Neural cell (in vitro differentiated cells): ENCODE measurements at regions not wholly inside any gene's neighbourhood (a gene's known extent, or its start where the extent isn't known, plus 50 kb on each side); places are given as distances from the start of the nearest gene placed in this dataset.

Source experiments
- H2AFZ ChIP-seq: fragments of 200-600, 300-800 bp; sonication (generic), shearing (Covaris generic); 2 replicates; pipeline ENCODE4 v1.6.0; 2014; ENCODE audit warnings: low read depth, mild to moderate bottlenecking, antibody characterized with exemption, low read length, moderate library complexity
- H3F3A ChIP-seq: fragments of 200-600 bp; shearing (Covaris generic); 2 replicates; pipeline ENCODE4 v1.6.1; 2016; ENCODE audit warnings: mild to moderate bottlenecking, moderate library complexity, mixed read lengths, antibody characterized with exemption, low read length; ENCODE audit not compliant: insufficient read depth, poor library complexity, severe bottlenecking
- H3K27ac ChIP-seq: fragments of 200-600, 300-800 bp; sonication (generic), shearing (Covaris generic); 2 replicates; pipeline ENCODE4 v1.5.1; 2014; ENCODE audit warnings: mild to moderate bottlenecking, low read length, moderate library complexity
- H3K27me3 ChIP-seq: fragments of 300-800, 200-600 bp; sonication (generic), shearing (Covaris generic); 2 replicates; pipeline ENCODE4 v1.6.0; 2014; ENCODE audit warnings: mild to moderate bottlenecking, low read depth, low read length, moderate library complexity; ENCODE audit not compliant: insufficient read depth
- H3K36me3 ChIP-seq: fragments of 300-800, 200-600 bp; sonication (generic), shearing (Covaris generic); 2 replicates; pipeline ENCODE4 v1.5.1; 2014; ENCODE audit warnings: mild to moderate bottlenecking, antibody characterized with exemption, low read length, moderate library complexity; ENCODE audit not compliant: insufficient read depth
- H3K4me2 ChIP-seq: fragments of 300-800, 200-600 bp; sonication (generic), shearing (Covaris generic); 2 replicates; pipeline ENCODE4 v1.6.0; 2014; ENCODE audit warnings: mild to moderate bottlenecking, low read length
- H3K4me3 ChIP-seq: fragments of 300-800, 200-600 bp; sonication (generic), shearing (Covaris generic); 2 replicates; pipeline ENCODE4 v1.5.1; 2014; ENCODE audit warnings: mild to moderate bottlenecking, low read length, moderate library complexity
- H3K79me2 ChIP-seq: fragments of 200-600 bp; shearing (Covaris generic); replicated peaks from 2 replicates; pipeline ENCODE4 v1.6.0; 2014; ENCODE audit warnings: mild to moderate bottlenecking, low read length, moderate library complexity; ENCODE audit not compliant: insufficient read depth
- H3K9ac ChIP-seq: fragments of 300-800, 200-600 bp; sonication (generic), shearing (Covaris generic); 2 replicates; pipeline ENCODE4 v1.6.1; 2016; ENCODE audit warnings: mild to moderate bottlenecking, low read length, mixed read lengths
- H3K9me2 ChIP-seq: fragments of 200-600 bp; shearing (Covaris generic); 2 replicates; pipeline ENCODE4 v1.6.1; 2016; ENCODE audit warnings: mild to moderate bottlenecking, low read length, mixed read lengths; ENCODE audit not compliant: insufficient read depth
- H3K9me3 ChIP-seq: fragments of 200-600, 300-800 bp; sonication (generic), shearing (Covaris generic); 2 replicates; pipeline ENCODE4 v1.6.1; 2016; ENCODE audit warnings: mild to moderate bottlenecking, mixed run types, low read length, moderate library complexity, mixed read lengths
- H4K20me1 ChIP-seq: fragments of 200-600 bp; shearing (Covaris generic); 2 replicates; pipeline ENCODE4 v1.6.1; 2016; ENCODE audit warnings: mild to moderate bottlenecking, mixed run types; ENCODE audit not compliant: insufficient read depth
- CTCF ChIP-seq: fragments of 450-650 bp; IDR thresholded peaks from 2 replicates; pipeline ENCODE4 v1.5.1; 2014; ENCODE audit warnings: antibody characterized with exemption, mild to moderate bottlenecking, moderate library complexity; ENCODE audit not compliant: poor library complexity, severe bottlenecking
- EP300 ChIP-seq: fragments of 450-650 bp; conservative IDR thresholded peaks from 2 replicates; pipeline ENCODE4 v1.6.1; 2014; ENCODE audit warnings: antibody characterized with exemption, mild to moderate bottlenecking, moderate library complexity; ENCODE audit not compliant: poor library complexity, severe bottlenecking
- EZH2 ChIP-seq: fragments of 200-600, 300-800 bp; shearing (Covaris generic), sonication (generic); IDR thresholded peaks from 2 replicates; pipeline ENCODE4 v1.6.1; 2014; ENCODE audit warnings: antibody characterized with exemption, low read length, borderline replicate concordance, mild to moderate bottlenecking; ENCODE audit not compliant: insufficient read depth, poor library complexity, severe bottlenecking
- MXI1 ChIP-seq: fragments of 450-650 bp; conservative IDR thresholded peaks from 2 replicates; pipeline ENCODE4 v1.6.1; 2014; ENCODE audit warnings: antibody characterized with exemption, mild to moderate bottlenecking; ENCODE audit not compliant: poor library complexity, severe bottlenecking
- POLR2AphosphoS5 ChIP-seq: IDR thresholded peaks from 2 replicates; pipeline ENCODE4 v1.6.1; 2012
- RAD21 ChIP-seq: fragments of 450-650 bp; conservative IDR thresholded peaks from 2 replicates; pipeline ENCODE4 v1.6.1; 2014; ENCODE audit warnings: antibody characterized with exemption, mild to moderate bottlenecking, moderate library complexity
- REST ChIP-seq: IDR thresholded peaks from 2 replicates; pipeline ENCODE4 v1.6.1; 2012; ENCODE audit warnings: borderline replicate concordance
- SMC3 ChIP-seq: fragments of 450-650 bp; conservative IDR thresholded peaks from 2 replicates; pipeline ENCODE4 v1.6.1; 2014; ENCODE audit warnings: antibody characterized with exemption, mild to moderate bottlenecking, moderate library complexity; ENCODE audit not compliant: poor library complexity
- TAF1 ChIP-seq: IDR thresholded peaks from 2 replicates; pipeline ENCODE4 v1.6.1; 2012; ENCODE audit warnings: low read depth

- Histone ChIP-seq H3K9ac (no peak overlapping the region), H3K9me2 (no peaks in the 10 kb centered on the region), H3K4me2 (no peak overlapping the region), H2AFZ (no peak overlapping the region), H3K4me3 (no peak overlapping the region), H3F3A (no peaks in the 10 kb centered on the region), H3K9me3 (no peaks in the 10 kb centered on the region), H3K27ac (no peak overlapping the region), H3K27me3 (no peaks in the 10 kb centered on the region), H3K36me3 (no peaks in the 10 kb centered on the region), H3K79me2 (no peaks in the 10 kb centered on the region), H4K20me1 (no peaks in the 10 kb centered on the region)
- no peak for TF ChIP-seq EZH2
- no peak for TF ChIP-seq TAF1
- no peak for TF ChIP-seq REST
- TF ChIP-seq MXI1, result no peak
- no peak for TF ChIP-seq RAD21
- TF ChIP-seq CTCF, result no peak
- no peak for TF ChIP-seq POLR2AphosphoS5
- TF ChIP-seq SMC3, result no peak
- TF ChIP-seq EP300, result no peak
Observed at GRCh38 chr5:119864286-119864685, 234.9 kb downstream of the FAM170A start.

GRCh38 chr5:119873611-119874010, 244.3 kb downstream of the FAM170A start:
- Histone ChIP-seq H4K20me1 (no peaks in the 10 kb centered on the region), H3K9me2 (no peaks in the 10 kb centered on the region), H3K4me2 (no peak overlapping the region), H3F3A (no peaks in the 10 kb centered on the region), H3K9me3 (no peaks in the 10 kb centered on the region), H3K4me3 (no peak overlapping the region), H3K79me2 (no peaks in the 10 kb centered on the region), H2AFZ (no peak overlapping the region), H3K27ac (no peak overlapping the region), H3K9ac (no peak overlapping the region), H3K27me3 (no peaks in the 10 kb centered on the region), H3K36me3 (no peaks in the 10 kb centered on the region)
- no peak for TF ChIP-seq RAD21
- no peak for TF ChIP-seq SMC3
- no peak for TF ChIP-seq CTCF
- TF ChIP-seq REST, result no peak
- TF ChIP-seq EP300, result no peak
- no peak for TF ChIP-seq EZH2
- no peak for TF ChIP-seq POLR2AphosphoS5
- no peak for TF ChIP-seq TAF1
- TF ChIP-seq MXI1, result no peak
